H9 (cell line): ENCODE measurements at regions not wholly inside any gene's neighbourhood (a gene's known extent, or its start where the extent isn't known, plus 50 kb on each side); places are given as distances from the start of the nearest gene placed in this dataset.

Experiments used
- DNase-seq: peaks from one replicate; pipeline ENCODE4 v3.0.0-alpha.2; 2017
- H2AFZ ChIP-seq: one replicate; pipeline ENCODE4 v1.6.1; 2013; ENCODE audit warnings: mild to moderate bottlenecking, low read length, control low read depth, moderate library complexity
- H2AK5ac ChIP-seq: 2 replicates; pipeline ENCODE4 v1.6.1; 2013; ENCODE audit warnings: low read length, control low read depth, mixed read lengths; ENCODE audit not compliant: insufficient read length
- H2BK120ac ChIP-seq: one replicate; pipeline ENCODE4 v1.6.1; 2013; ENCODE audit warnings: low read depth, mild to moderate bottlenecking, low read length, control low read depth, inconsistent platforms; ENCODE audit not compliant: poor library complexity, severe bottlenecking
- H2BK12ac ChIP-seq: 2 replicates; pipeline ENCODE4 v1.6.1; 2013; ENCODE audit warnings: low read length, control low read depth, mixed read lengths, low read depth; ENCODE audit not compliant: insufficient read length
- H2BK15ac ChIP-seq: 2 replicates; pipeline ENCODE4 v1.6.1; 2013; ENCODE audit warnings: low read depth, low read length, control low read depth
- H2BK20ac ChIP-seq: one replicate; pipeline ENCODE4 v1.6.1; 2013; ENCODE audit warnings: low read depth, mild to moderate bottlenecking, low read length, control low read depth, inconsistent platforms; ENCODE audit not compliant: poor library complexity, severe bottlenecking
- H2BK5ac ChIP-seq: 2 replicates; pipeline ENCODE4 v1.6.1; 2013; ENCODE audit warnings: low read length, control low read depth, mixed read lengths; ENCODE audit not compliant: insufficient read length
- H3K14ac ChIP-seq: 2 replicates; pipeline ENCODE4 v1.6.1; 2013; ENCODE audit warnings: low read length, control low read depth; ENCODE audit not compliant: insufficient read depth
- H3K18ac ChIP-seq: 2 replicates; pipeline ENCODE4 v1.6.1; 2013; ENCODE audit warnings: low read depth, mild to moderate bottlenecking, mixed read lengths, low read length, control low read depth; ENCODE audit not compliant: insufficient read length
- H3K23ac ChIP-seq: 2 replicates; pipeline ENCODE4 v1.6.1; 2013; ENCODE audit warnings: low read length, control low read depth, mixed read lengths, low read depth; ENCODE audit not compliant: insufficient read length
- H3K23me2 ChIP-seq: 2 replicates; pipeline ENCODE4 v1.6.1; 2013; ENCODE audit warnings: low read depth, mild to moderate bottlenecking, mixed read lengths, low read length, control low read depth; ENCODE audit not compliant: insufficient read length, poor library complexity, severe bottlenecking
- H3K27ac ChIP-seq: 2 replicates; pipeline ENCODE4 v1.5.1; 2013; ENCODE audit warnings: low read length, control low read depth, mixed read lengths, low read depth; ENCODE audit not compliant: insufficient read length
- H3K27me3 ChIP-seq: 2 replicates; pipeline ENCODE4 v1.6.1; 2013; ENCODE audit warnings: low read length, control low read depth, inconsistent platforms; ENCODE audit not compliant: insufficient read depth
- H3K4ac ChIP-seq: 2 replicates; pipeline ENCODE4 v1.6.1; 2013; ENCODE audit warnings: low read depth, mild to moderate bottlenecking, control low read depth, inconsistent platforms, low read length, moderate library complexity
- H3K4me1 ChIP-seq: 2 replicates; pipeline ENCODE4 v1.6.1; 2013; ENCODE audit warnings: low read length, control low read depth, inconsistent platforms; ENCODE audit not compliant: insufficient read depth
- H3K4me2 ChIP-seq: 2 replicates; pipeline ENCODE4 v1.6.1; 2013; ENCODE audit warnings: low read length, control low read depth, mixed read lengths; ENCODE audit not compliant: insufficient read length, insufficient read depth
- H3K56ac ChIP-seq: 2 replicates; pipeline ENCODE4 v1.6.1; 2013; ENCODE audit warnings: low read depth, mild to moderate bottlenecking, mixed read lengths, low read length, control low read depth; ENCODE audit not compliant: insufficient read length
- H3K79me1 ChIP-seq: 2 replicates; pipeline ENCODE4 v1.6.1; 2013; ENCODE audit warnings: low read depth, mild to moderate bottlenecking, moderate library complexity, low read length, control low read depth, inconsistent platforms; ENCODE audit not compliant: insufficient read depth, poor library complexity, severe bottlenecking
- H3K79me2 ChIP-seq: 2 replicates; pipeline ENCODE4 v1.6.1; 2013; ENCODE audit warnings: low read length, control low read depth, inconsistent platforms; ENCODE audit not compliant: insufficient read depth
- H3K9ac ChIP-seq: 2 replicates; pipeline ENCODE4 v1.6.1; 2013; ENCODE audit warnings: low read length, control low read depth, mixed read lengths; ENCODE audit not compliant: insufficient read length; ENCODE audit errors: extremely low read depth
- H3K9me3 ChIP-seq: one replicate; pipeline ENCODE4 v1.6.1; 2013; ENCODE audit warnings: low read depth, low read length, inconsistent platforms; ENCODE audit not compliant: control insufficient read depth
- H3T11ph ChIP-seq: one replicate; pipeline ENCODE4 v1.6.1; 2013; ENCODE audit warnings: mild to moderate bottlenecking, low read length, control low read depth, inconsistent platforms
- H4K20me1 ChIP-seq: one replicate; pipeline ENCODE4 v1.6.1; 2013; ENCODE audit not compliant: control insufficient read depth, insufficient read length, insufficient read depth
- H4K5ac ChIP-seq: 2 replicates; pipeline ENCODE4 v1.6.1; 2013; ENCODE audit warnings: low read depth, mild to moderate bottlenecking, mixed read lengths, low read length, control low read depth; ENCODE audit not compliant: insufficient read length
- H4K8ac ChIP-seq: replicated peaks from 2 replicates; pipeline ENCODE4 v1.6.1; 2013; ENCODE audit warnings: low read length, control low read depth, mixed read lengths, low read depth; ENCODE audit not compliant: insufficient read length
- H4K91ac ChIP-seq: 2 replicates; pipeline ENCODE4 v1.6.1; 2013; ENCODE audit warnings: low read depth, mild to moderate bottlenecking, moderate library complexity, mixed read lengths, low read length, control low read depth; ENCODE audit not compliant: insufficient read length
- H3K27ac Mint-ChIP-seq, 3 experiments: 2 replicates in 2 of 3; 3 replicates in 1 of 3; pipeline ENCODE4 v1.8.0; 2020 to 2021; ENCODE audit warnings: mixed read lengths in 3 of 3, mild to moderate bottlenecking in 1 of 3, moderate library complexity in 1 of 3
- H3K27me3 Mint-ChIP-seq: 2 replicates; pipeline ENCODE4 v1.8.0; 2021; ENCODE audit warnings: low read depth, mild to moderate bottlenecking, moderate library complexity, mixed read lengths
- H3K36me3 Mint-ChIP-seq, 3 experiments: 2 replicates in 2 of 3; 3 replicates in 1 of 3; pipeline ENCODE4 v1.8.0; 2020 to 2021; ENCODE audit warnings: low read depth in 3 of 3, mixed read lengths in 3 of 3; ENCODE audit not compliant: insufficient read depth in 1 of 3
- H3K4me1 Mint-ChIP-seq, 2 experiments: 2 replicates each; pipeline ENCODE4 v1.8.0; 2020; ENCODE audit warnings: mixed read lengths in 2 of 2
- H3K4me3 Mint-ChIP-seq, 2 experiments: 2 replicates in 1 of 2; 3 replicates in 1 of 2; pipeline ENCODE4 v1.8.0; 2020 to 2021; ENCODE audit warnings: mild to moderate bottlenecking in 2 of 2, mixed read lengths in 2 of 2, moderate library complexity in 1 of 2
- H3K9me3 Mint-ChIP-seq, 2 experiments: 2 replicates in 1 of 2; 3 replicates in 1 of 2; pipeline ENCODE4 v1.8.0; 2020; ENCODE audit warnings: mild to moderate bottlenecking in 2 of 2, mixed read lengths in 2 of 2, moderate library complexity in 1 of 2
- WGBS: extraction: QIAGEN DNeasy Blood & Tissue Kit; methylation state at CpG from one replicate; pipeline ENCODE4 v1.1.7; 2013; ENCODE audit warnings: missing lambda C conversion rate, low lambda C conversion rate, mixed read lengths; ENCODE audit not compliant: insufficient read length; ENCODE audit errors: extremely low coverage; 5-methylcytosine and 5-hydroxymethylcytosine counted together
- TF ChIP-seq, protein P1 (sequence below): fragments of 200-600 bp; sonication (generic); conservative IDR thresholded peaks from 3 replicates; pipeline ENCODE4 v1.8.0; 2021; ENCODE audit warnings: antibody characterized with exemption, mild to moderate bottlenecking

- Histone ChIP-seq H3K18ac (no peak overlapping the region), H2BK120ac (no peak overlapping the region), H2AFZ (no peak overlapping the region), H4K91ac (no peak overlapping the region), H3K79me1 (no peaks in the 10 kb centered on the region), H2BK15ac (no peak overlapping the region), H4K20me1 (no peaks in the 10 kb centered on the region), H3K4me2 (no peak overlapping the region), H3K4ac (no peak overlapping the region), H3K27me3 (no peaks in the 10 kb centered on the region), H2BK20ac (no peak overlapping the region), H3K79me2 (no peaks in the 10 kb centered on the region), H4K8ac (no peak overlapping the region), H3K27ac (no peak overlapping the region), H2BK12ac (no peak overlapping the region), H3K9me3 (no peaks in the 10 kb centered on the region), H4K5ac (no peak overlapping the region), H3T11ph (no peak overlapping the region), H3K56ac (no peak overlapping the region), H3K9ac (no peak overlapping the region), H3K23ac (no peak overlapping the region), H2BK5ac (no peak overlapping the region), H3K23me2 (no peaks in the 10 kb centered on the region), H3K14ac (no peak overlapping the region), H2AK5ac (no peak overlapping the region), H3K4me1 (no peaks in the 10 kb centered on the region; the same call in 1 of the 2 replicates)
- H3K27ac Mint-ChIP-seq, result no peak overlapping the region
- no peaks in the 10 kb centered on the region for H3K27me3 Mint-ChIP-seq
- DNase-seq, result no peak
- TF ChIP-seq, protein P1, sequence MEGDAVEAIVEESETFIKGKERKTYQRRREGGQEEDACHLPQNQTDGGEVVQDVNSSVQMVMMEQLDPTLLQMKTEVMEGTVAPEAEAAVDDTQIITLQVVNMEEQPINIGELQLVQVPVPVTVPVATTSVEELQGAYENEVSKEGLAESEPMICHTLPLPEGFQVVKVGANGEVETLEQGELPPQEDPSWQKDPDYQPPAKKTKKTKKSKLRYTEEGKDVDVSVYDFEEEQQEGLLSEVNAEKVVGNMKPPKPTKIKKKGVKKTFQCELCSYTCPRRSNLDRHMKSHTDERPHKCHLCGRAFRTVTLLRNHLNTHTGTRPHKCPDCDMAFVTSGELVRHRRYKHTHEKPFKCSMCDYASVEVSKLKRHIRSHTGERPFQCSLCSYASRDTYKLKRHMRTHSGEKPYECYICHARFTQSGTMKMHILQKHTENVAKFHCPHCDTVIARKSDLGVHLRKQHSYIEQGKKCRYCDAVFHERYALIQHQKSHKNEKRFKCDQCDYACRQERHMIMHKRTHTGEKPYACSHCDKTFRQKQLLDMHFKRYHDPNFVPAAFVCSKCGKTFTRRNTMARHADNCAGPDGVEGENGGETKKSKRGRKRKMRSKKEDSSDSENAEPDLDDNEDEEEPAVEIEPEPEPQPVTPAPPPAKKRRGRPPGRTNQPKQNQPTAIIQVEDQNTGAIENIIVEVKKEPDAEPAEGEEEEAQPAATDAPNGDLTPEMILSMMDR, result no peak
- peaks cover 0 to 3% of the 10 kb centered on the region in 2 experiments; a peak in 1 of 5 replicates for H3K9me3 Mint-ChIP-seq
- H3K4me1 Mint-ChIP-seq, result peaks cover 26% of the 10 kb centered on the region in 2 experiments
- H3K4me3 Mint-ChIP-seq, result no peak overlapping the region
- H3K36me3 Mint-ChIP-seq, result no peaks in the 10 kb centered on the region; a peak in 1 of 7 replicates
- no CpG with 5 or more reads among the region's 1 CpG for WGBS
Observed at GRCh38 chr15:91424001-91424400, 323.9 kb downstream of the SV2B start.
